Mesothelial cell of epicardium (in vitro differentiated cells): ENCODE measurements at regions not wholly inside any gene's neighbourhood (a gene's known extent, or its start where the extent isn't known, plus 50 kb on each side); places are given as distances from the start of the nearest gene placed in this dataset.
"Not testable (repeated sequence)": the region's sequence is repeated elsewhere in the genome, so short reads cannot be mapped to it uniquely, and the experiment has no call there.

Source experiments
- DNase-seq, 2 experiments: peaks; one replicate each; pipeline ENCODE4 v3.0.0; 2021; ENCODE audit warnings: low spot score in 2 of 2; ENCODE audit not compliant: unreplicated experiment in 2 of 2
- H3K27ac Mint-ChIP-seq: 2 replicates; pipeline ENCODE4 v1.8.0; 2021; ENCODE audit warnings: mixed read lengths
- H3K27me3 Mint-ChIP-seq: 2 replicates; pipeline ENCODE4 v1.8.0; 2021; ENCODE audit warnings: low read depth, mixed read lengths
- H3K36me3 Mint-ChIP-seq: 2 replicates; pipeline ENCODE4 v1.8.0; 2021; ENCODE audit warnings: mixed read lengths
- H3K4me1 Mint-ChIP-seq: 2 replicates; pipeline ENCODE4 v1.8.0; 2021; ENCODE audit warnings: mixed read lengths
- H3K4me3 Mint-ChIP-seq: 2 replicates; pipeline ENCODE4 v1.8.0; 2021; ENCODE audit warnings: mild to moderate bottlenecking, moderate library complexity, mixed read lengths
- H3K9me3 Mint-ChIP-seq: 2 replicates; pipeline ENCODE4 v1.8.0; 2021; ENCODE audit warnings: mixed read lengths
- TF ChIP-seq, protein P1 (sequence below): fragments of 200-600 bp; sonication (generic); IDR thresholded peaks from one replicate; pipeline ENCODE4 v1.5.0; 2021; ENCODE audit warnings: antibody characterized with exemption; ENCODE audit not compliant: unreplicated experiment

DNA sequence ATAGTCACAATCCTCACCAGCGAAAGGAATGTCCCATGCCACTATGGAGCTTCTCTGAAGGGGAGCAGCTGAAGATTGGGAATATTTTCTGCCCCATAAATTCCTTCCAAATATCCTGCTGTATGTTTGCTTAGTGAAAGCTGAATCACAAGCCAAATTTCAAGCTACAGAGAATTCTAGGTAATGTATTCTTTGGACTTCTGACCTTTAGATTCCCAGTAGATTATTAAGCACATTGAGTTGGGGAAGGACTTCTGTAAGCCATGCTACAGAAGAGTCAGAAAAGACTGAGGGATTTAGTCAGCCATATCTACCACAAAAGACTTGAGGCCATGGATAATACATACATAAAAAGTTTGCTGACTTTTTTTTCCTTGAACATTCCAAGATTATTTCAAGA is 1342.0 kb upstream of the NUDT12 start:
- TF ChIP-seq, protein P1, sequence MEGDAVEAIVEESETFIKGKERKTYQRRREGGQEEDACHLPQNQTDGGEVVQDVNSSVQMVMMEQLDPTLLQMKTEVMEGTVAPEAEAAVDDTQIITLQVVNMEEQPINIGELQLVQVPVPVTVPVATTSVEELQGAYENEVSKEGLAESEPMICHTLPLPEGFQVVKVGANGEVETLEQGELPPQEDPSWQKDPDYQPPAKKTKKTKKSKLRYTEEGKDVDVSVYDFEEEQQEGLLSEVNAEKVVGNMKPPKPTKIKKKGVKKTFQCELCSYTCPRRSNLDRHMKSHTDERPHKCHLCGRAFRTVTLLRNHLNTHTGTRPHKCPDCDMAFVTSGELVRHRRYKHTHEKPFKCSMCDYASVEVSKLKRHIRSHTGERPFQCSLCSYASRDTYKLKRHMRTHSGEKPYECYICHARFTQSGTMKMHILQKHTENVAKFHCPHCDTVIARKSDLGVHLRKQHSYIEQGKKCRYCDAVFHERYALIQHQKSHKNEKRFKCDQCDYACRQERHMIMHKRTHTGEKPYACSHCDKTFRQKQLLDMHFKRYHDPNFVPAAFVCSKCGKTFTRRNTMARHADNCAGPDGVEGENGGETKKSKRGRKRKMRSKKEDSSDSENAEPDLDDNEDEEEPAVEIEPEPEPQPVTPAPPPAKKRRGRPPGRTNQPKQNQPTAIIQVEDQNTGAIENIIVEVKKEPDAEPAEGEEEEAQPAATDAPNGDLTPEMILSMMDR: no peak
- Mint-ChIP-seq H3K27me3 (no peaks in the 10 kb centered on the region), H3K4me3 (no peak overlapping the region), H3K36me3 (no peaks in the 10 kb centered on the region), H3K9me3 (no peaks in the 10 kb centered on the region), H3K27ac (no peak overlapping the region), H3K4me1 (peaks cover 5% of the 10 kb centered on the region)
- DNase-seq: no peak

DNA sequence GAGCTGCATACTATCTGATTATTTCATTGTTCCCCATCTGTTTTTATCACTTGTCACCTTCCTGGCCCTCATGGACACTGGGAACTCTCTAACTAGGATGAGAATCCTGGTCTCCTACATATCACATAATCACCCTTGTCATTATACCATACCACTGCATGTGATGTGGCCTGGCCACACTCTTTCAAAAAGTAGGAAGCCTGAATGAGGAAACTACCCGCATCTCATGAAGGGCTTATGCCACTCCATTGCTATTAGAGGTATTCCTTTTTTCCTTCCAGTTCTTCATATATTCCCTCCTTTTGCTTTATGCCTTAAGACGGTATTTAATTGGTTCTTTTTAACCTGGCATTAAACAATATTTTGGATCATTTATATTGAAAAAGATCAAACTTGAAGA is 1341.4 kb upstream of the NUDT12 start:
- no peak overlapping the region for H3K4me3 Mint-ChIP-seq
- peaks cover 5% of the 10 kb centered on the region for H3K4me1 Mint-ChIP-seq
- TF ChIP-seq, protein P1: no peak
- no peak for DNase-seq
- no peak overlapping the region for H3K27ac Mint-ChIP-seq
- no peaks in the 10 kb centered on the region for H3K36me3 Mint-ChIP-seq
- no peaks in the 10 kb centered on the region for H3K27me3 Mint-ChIP-seq
- no peaks in the 10 kb centered on the region for H3K9me3 Mint-ChIP-seq

DNA sequence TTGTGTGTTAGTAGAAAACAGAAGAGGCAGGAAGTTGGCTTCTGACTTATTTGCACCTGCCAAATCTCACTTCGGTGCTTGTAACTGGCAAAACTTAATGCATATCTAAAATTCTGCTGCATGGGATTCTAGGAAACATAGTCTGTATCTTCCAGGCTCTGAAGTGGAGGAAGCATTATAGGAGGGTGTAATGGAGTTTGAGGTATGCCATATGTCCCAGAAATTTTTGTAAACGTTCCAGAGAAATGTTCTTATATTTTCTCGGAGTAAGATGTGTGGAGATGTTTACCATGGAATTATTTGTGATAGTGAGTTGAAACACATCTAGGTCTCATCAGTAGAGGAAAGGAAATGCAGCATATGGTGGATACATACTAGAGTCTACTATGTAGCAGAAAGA is 1329.0 kb upstream of the NUDT12 start:
- Mint-ChIP-seq H3K4me1 (peaks cover 24% of the 10 kb centered on the region), H3K27me3 (no peaks in the 10 kb centered on the region), H3K27ac (no peak overlapping the region), H3K4me3 (no peak overlapping the region), H3K9me3 (no peaks in the 10 kb centered on the region), H3K36me3 (no peaks in the 10 kb centered on the region)
- TF ChIP-seq, protein P1: no peak
- DNase-seq: no peak

DNA sequence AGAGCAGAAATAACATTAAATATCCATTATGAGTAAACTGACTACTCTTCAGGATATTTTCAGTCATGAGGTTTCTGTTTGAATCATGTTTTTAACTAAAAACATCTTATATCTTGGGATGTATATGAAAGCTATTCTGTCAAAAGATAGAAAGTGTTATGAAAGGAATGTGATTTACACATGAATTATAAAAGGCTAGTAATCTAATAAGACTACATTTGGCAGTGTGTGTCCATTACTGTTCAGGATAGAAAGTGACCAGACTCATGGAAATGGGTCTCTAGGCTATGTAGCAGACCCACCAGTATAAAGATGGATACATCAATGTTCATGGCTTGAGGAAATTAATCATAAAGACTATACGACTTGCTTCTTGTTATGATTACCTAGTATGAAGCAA is 1328.2 kb upstream of the NUDT12 start:
- H3K4me3 Mint-ChIP-seq: no peak overlapping the region
- DNase-seq: no peak
- TF ChIP-seq, protein P1: no peak
- H3K4me1 Mint-ChIP-seq: peaks cover 20% of the 10 kb centered on the region
- no peaks in the 10 kb centered on the region for H3K36me3 Mint-ChIP-seq
- peaks cover 6% of the 10 kb centered on the region for H3K9me3 Mint-ChIP-seq
- no peak overlapping the region for H3K27ac Mint-ChIP-seq
- H3K27me3 Mint-ChIP-seq: no peaks in the 10 kb centered on the region

DNA sequence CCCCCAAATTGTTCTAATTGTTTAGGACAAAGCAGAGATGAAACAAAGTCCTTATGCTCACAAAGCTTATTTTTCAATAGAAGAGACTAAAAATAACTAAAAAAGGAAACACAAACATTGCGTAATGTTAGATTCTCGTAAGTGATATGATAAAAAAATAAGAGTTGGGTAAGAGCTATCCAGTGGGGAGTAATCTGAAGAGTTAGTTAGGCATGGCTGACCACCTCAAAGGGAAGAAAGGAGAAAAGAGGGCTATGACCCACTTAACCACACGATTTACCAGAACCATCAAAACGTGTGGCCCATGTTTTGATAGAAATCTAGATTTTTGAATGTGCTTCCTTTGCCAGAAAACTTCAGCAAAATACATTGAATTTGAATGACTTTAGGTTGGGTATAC is 1296.8 kb upstream of the NUDT12 start:
- H3K4me3 Mint-ChIP-seq: no peak overlapping the region
- H3K27ac Mint-ChIP-seq: no peak overlapping the region
- DNase-seq: no peak
- no peaks in the 10 kb centered on the region for H3K36me3 Mint-ChIP-seq
- H3K4me1 Mint-ChIP-seq: no peaks in the 10 kb centered on the region
- TF ChIP-seq, protein P1: no peak
- H3K27me3 Mint-ChIP-seq: no peaks in the 10 kb centered on the region
- peaks cover 14% of the 10 kb centered on the region for H3K9me3 Mint-ChIP-seq

DNA sequence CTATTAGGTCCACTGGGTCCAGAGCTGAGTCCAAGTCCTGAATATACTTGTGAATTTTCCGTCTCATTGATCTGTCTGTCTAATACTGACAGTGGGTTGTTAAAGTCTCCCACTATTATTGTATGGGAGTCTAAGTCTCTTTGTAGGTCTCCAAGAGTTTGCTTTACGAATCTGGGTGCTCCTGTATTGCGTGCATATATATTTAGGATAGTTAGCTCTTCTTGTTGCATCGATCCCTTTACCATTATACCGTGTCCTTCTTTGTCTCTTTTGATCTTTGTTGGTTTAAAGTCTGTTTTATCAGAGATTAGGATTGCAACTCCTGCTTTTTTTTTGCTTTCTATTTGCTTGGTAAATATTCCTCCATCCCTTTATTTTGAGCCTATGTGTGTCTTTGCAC is 1289.5 kb upstream of the NUDT12 start:
- not testable (repeated sequence) for H3K27me3 Mint-ChIP-seq, H3K27ac Mint-ChIP-seq, H3K4me1 Mint-ChIP-seq, DNase-seq, H3K4me3 Mint-ChIP-seq
- H3K9me3 Mint-ChIP-seq: peaks cover 40% of the 10 kb centered on the region
- H3K36me3 Mint-ChIP-seq: peaks cover 15% of the 10 kb centered on the region
